ENCODE measurements at regions not wholly inside any gene's neighbourhood (a gene's known extent, or its start where the extent isn't known, plus 50 kb on each side); places are given as distances from the start of the nearest gene placed in this dataset.

GRCh38 chr2:199018826-199019225 lies 438.9 kb downstream of the SATB2 start:
- Mint-ChIP-seq H3K27ac (no peak overlapping the region), H3K9me3 (peaks cover 5% of the 10 kb centered on the region), H3K27me3 (no peaks in the 10 kb centered on the region), H3K4me1 (no peaks in the 10 kb centered on the region), H3K4me3 (no peak overlapping the region), H3K36me3 (no peaks in the 10 kb centered on the region)
- no peak for ATAC-seq

GRCh38 chr2:199015072-199015471 lies 442.7 kb downstream of the SATB2 start:
- H3K27ac Mint-ChIP-seq = no peak overlapping the region
- H3K27me3 Mint-ChIP-seq = no peaks in the 10 kb centered on the region
- peaks cover 3% of the 10 kb centered on the region for H3K9me3 Mint-ChIP-seq
- no peak for ATAC-seq
- H3K4me3 Mint-ChIP-seq = no peak overlapping the region
- H3K36me3 Mint-ChIP-seq = no peaks in the 10 kb centered on the region
- no peaks in the 10 kb centered on the region for H3K4me1 Mint-ChIP-seq

GRCh38 chr2:199014226-199014625 lies 443.5 kb downstream of the SATB2 start:
- no peak for ATAC-seq
- H3K27ac Mint-ChIP-seq = no peak overlapping the region

GRCh38 chr2:199011908-199012307 lies 445.8 kb downstream of the SATB2 start:
- no peaks in the 10 kb centered on the region for H3K36me3 Mint-ChIP-seq
- H3K27ac Mint-ChIP-seq = no peak overlapping the region
- no peaks in the 10 kb centered on the region for H3K27me3 Mint-ChIP-seq
- H3K4me3 Mint-ChIP-seq = no peak overlapping the region
- H3K4me1 Mint-ChIP-seq = no peaks in the 10 kb centered on the region
- no peak for ATAC-seq
- peaks cover 10% of the 10 kb centered on the region for H3K9me3 Mint-ChIP-seq

More at GRCh38 chr2:199014226-199014625, 443.5 kb downstream of the SATB2 start:
- H3K4me3 Mint-ChIP-seq = no peak overlapping the region
- no peaks in the 10 kb centered on the region for H3K36me3 Mint-ChIP-seq
- no peaks in the 10 kb centered on the region for H3K4me1 Mint-ChIP-seq
- H3K27me3 Mint-ChIP-seq = no peaks in the 10 kb centered on the region
- peaks cover 3% of the 10 kb centered on the region for H3K9me3 Mint-ChIP-seq

- peaks cover 3% of the 10 kb centered on the region for H3K9me3 Mint-ChIP-seq
- no peak overlapping the region for H3K4me3 Mint-ChIP-seq
- no peak overlapping the region for H3K27ac Mint-ChIP-seq
- H3K4me1 Mint-ChIP-seq = no peaks in the 10 kb centered on the region
- H3K36me3 Mint-ChIP-seq = no peaks in the 10 kb centered on the region
- no peaks in the 10 kb centered on the region for H3K27me3 Mint-ChIP-seq
- ATAC-seq = no peak
Observed at GRCh38 chr2:198994678-198995077, 463.1 kb downstream of the SATB2 start.

- peaks cover 4% of the 10 kb centered on the region for H3K9me3 Mint-ChIP-seq
- no peaks in the 10 kb centered on the region for H3K36me3 Mint-ChIP-seq
- ATAC-seq = no peak
- no peak overlapping the region for H3K4me3 Mint-ChIP-seq
- H3K4me1 Mint-ChIP-seq = no peaks in the 10 kb centered on the region
- H3K27me3 Mint-ChIP-seq = no peaks in the 10 kb centered on the region
- H3K27ac Mint-ChIP-seq = no peak overlapping the region
Observed at GRCh38 chr2:198991431-198991830, 466.3 kb downstream of the SATB2 start.

GRCh38 chr2:198975779-198976178 lies 482.0 kb downstream of the SATB2 start:
- Mint-ChIP-seq H3K27me3 (no peaks in the 10 kb centered on the region), H3K4me3 (no peak overlapping the region), H3K36me3 (no peaks in the 10 kb centered on the region), H3K4me1 (no peaks in the 10 kb centered on the region), H3K27ac (no peak overlapping the region), H3K9me3 (peaks cover 11% of the 10 kb centered on the region)
- ATAC-seq = no peak

GRCh38 chr2:198973785-198974184 lies 484.0 kb downstream of the SATB2 start:
- Mint-ChIP-seq H3K4me3 (no peak overlapping the region), H3K27ac (no peak overlapping the region), H3K9me3 (peaks cover 11% of the 10 kb centered on the region), H3K4me1 (no peaks in the 10 kb centered on the region), H3K36me3 (no peaks in the 10 kb centered on the region), H3K27me3 (no peaks in the 10 kb centered on the region)
- no peak for ATAC-seq

GRCh38 chr2:198973181-198973580 lies 484.6 kb downstream of the SATB2 start:
- Mint-ChIP-seq H3K36me3 (no peaks in the 10 kb centered on the region), H3K27ac (no peak overlapping the region), H3K4me3 (no peak overlapping the region), H3K27me3 (no peaks in the 10 kb centered on the region), H3K9me3 (peaks cover 11% of the 10 kb centered on the region), H3K4me1 (no peaks in the 10 kb centered on the region)
- no peak for ATAC-seq

- no peaks in the 10 kb centered on the region for H3K27me3 Mint-ChIP-seq
- H3K4me3 Mint-ChIP-seq = no peak overlapping the region
- peaks cover 13% of the 10 kb centered on the region for H3K9me3 Mint-ChIP-seq
- H3K4me1 Mint-ChIP-seq = no peaks in the 10 kb centered on the region
- no peak overlapping the region for H3K27ac Mint-ChIP-seq
- ATAC-seq = no peak
- no peaks in the 10 kb centered on the region for H3K36me3 Mint-ChIP-seq
Observed at GRCh38 chr2:198968545-198968944, 489.2 kb downstream of the SATB2 start.

GRCh38 chr2:198966269-198966668 lies 491.5 kb downstream of the SATB2 start:
- H3K9me3 Mint-ChIP-seq = peaks cover 11% of the 10 kb centered on the region
- no peaks in the 10 kb centered on the region for H3K4me1 Mint-ChIP-seq
- no peak overlapping the region for H3K4me3 Mint-ChIP-seq

GRCh38 chr2:198961547-198961946 lies 496.2 kb downstream of the SATB2 start:
- H3K4me1 Mint-ChIP-seq = no peaks in the 10 kb centered on the region
- peaks cover 10% of the 10 kb centered on the region for H3K9me3 Mint-ChIP-seq
- no peak overlapping the region for H3K4me3 Mint-ChIP-seq
- no peak overlapping the region for H3K27ac Mint-ChIP-seq
- no peaks in the 10 kb centered on the region for H3K27me3 Mint-ChIP-seq
- ATAC-seq = no peak
- no peaks in the 10 kb centered on the region for H3K36me3 Mint-ChIP-seq

More at GRCh38 chr2:198966269-198966668, 491.5 kb downstream of the SATB2 start:
- Mint-ChIP-seq H3K27me3 (no peaks in the 10 kb centered on the region), H3K27ac (no peak overlapping the region), H3K36me3 (no peaks in the 10 kb centered on the region)
- no peak for ATAC-seq

- no peaks in the 10 kb centered on the region for H3K4me1 Mint-ChIP-seq
- no peak overlapping the region for H3K4me3 Mint-ChIP-seq
- no peaks in the 10 kb centered on the region for H3K27me3 Mint-ChIP-seq
- no peak for ATAC-seq
- no peaks in the 10 kb centered on the region for H3K36me3 Mint-ChIP-seq
- H3K27ac Mint-ChIP-seq = no peak overlapping the region
- H3K9me3 Mint-ChIP-seq = peaks cover 7% of the 10 kb centered on the region
Observed at GRCh38 chr2:198957181-198957580, 500.6 kb downstream of the SATB2 start.

- Mint-ChIP-seq H3K27ac (no peak overlapping the region), H3K36me3 (no peaks in the 10 kb centered on the region), H3K4me1 (no peaks in the 10 kb centered on the region), H3K27me3 (no peaks in the 10 kb centered on the region), H3K4me3 (no peak overlapping the region), H3K9me3 (peaks cover 7% of the 10 kb centered on the region)
- no peak for ATAC-seq
Observed at GRCh38 chr2:198953328-198953727, 504.4 kb downstream of the SATB2 start.

GRCh38 chr2:198950803-198951202 lies 506.9 kb downstream of the SATB2 start:
- no peaks in the 10 kb centered on the region for H3K27me3 Mint-ChIP-seq
- peaks cover 7% of the 10 kb centered on the region for H3K9me3 Mint-ChIP-seq
- no peaks in the 10 kb centered on the region for H3K4me1 Mint-ChIP-seq
- H3K4me3 Mint-ChIP-seq = no peak overlapping the region
- no peaks in the 10 kb centered on the region for H3K36me3 Mint-ChIP-seq
- ATAC-seq = no peak
- H3K27ac Mint-ChIP-seq = no peak overlapping the region

GRCh38 chr2:198945496-198945895 lies 512.2 kb downstream of the SATB2 start:
- H3K9me3 Mint-ChIP-seq = peaks cover 6% of the 10 kb centered on the region
- no peak overlapping the region for H3K27ac Mint-ChIP-seq
- no peaks in the 10 kb centered on the region for H3K27me3 Mint-ChIP-seq
- H3K36me3 Mint-ChIP-seq = no peaks in the 10 kb centered on the region
- ATAC-seq = no peak
- H3K4me1 Mint-ChIP-seq = no peaks in the 10 kb centered on the region
- H3K4me3 Mint-ChIP-seq = no peak overlapping the region

- peaks cover 15% of the 10 kb centered on the region for H3K9me3 Mint-ChIP-seq
- no peaks in the 10 kb centered on the region for H3K4me1 Mint-ChIP-seq
- no peak overlapping the region for H3K27ac Mint-ChIP-seq
- ATAC-seq = no peak
- no peaks in the 10 kb centered on the region for H3K36me3 Mint-ChIP-seq
- no peak overlapping the region for H3K4me3 Mint-ChIP-seq
- H3K27me3 Mint-ChIP-seq = no peaks in the 10 kb centered on the region
Observed at GRCh38 chr2:198930170-198930569, 527.6 kb downstream of the SATB2 start.

Measured in stimulated activated memory B cell treated with anti-CD40 and anti-IgM and Interleukin-4, amounts not matched to agents 10 μg/mL and 1 μg/mL and 100 μg/mL, for 72 hours (primary cell).